ENCODE measurements at regions not wholly inside any gene's neighbourhood (a gene's known extent, or its start where the extent isn't known, plus 50 kb on each side); places are given as distances from the start of the nearest gene placed in this dataset.

- Histone ChIP-seq H3K4me1 (ENCODE audit: insufficient read depth, low read length) (no peaks in the 10 kb centered on the region), H3K36me3 (ENCODE audit: insufficient read depth, low read length) (no peaks in the 10 kb centered on the region), H3K4me3 (ENCODE audit: low read depth in 1 of 2, low read length in 2 of 2) (no peak overlapping the region), H4K20me1 (ENCODE audit: insufficient read depth, low read length) (peaks cover 5% of the 10 kb centered on the region; the same call in 1 of the 2 replicates), H3K9ac (ENCODE audit: low read depth, low read length) (no peak overlapping the region), H3K79me2 (ENCODE audit: insufficient read depth, low read length) (no peaks in the 10 kb centered on the region), H3K9me3 (ENCODE audit: insufficient read depth, low read length, severe bottlenecking) (no peaks in the 10 kb centered on the region), H3K27me3 (ENCODE audit: insufficient read depth, low read length, poor library complexity) (peaks cover 8% of the 10 kb centered on the region), H3K27ac (ENCODE audit: low read length) (no peak overlapping the region), H2AFZ (ENCODE audit: low read depth, low read length) (no peak overlapping the region), H3K4me2 (ENCODE audit: insufficient read depth, low read length) (no peak overlapping the region)
- ATAC-seq (ENCODE audit: insufficient read depth, low read depth) (no peak), DNase-seq (no peak)
- TF ChIP-seq EZH2 (IDR thresholded peaks at IDR 0.05; ENCODE audit: borderline replicate concordance, low read depth, low read length, severe bottlenecking) = no peak
- no peak for TF ChIP-seq CTCF (IDR thresholded peaks at IDR 0.05; ENCODE audit: borderline replicate concordance, extremely low read depth, low read length, poor library complexity, severe bottlenecking)
Observed at GRCh38 chr6:43910149-43910637, 140.2 kb downstream of the VEGFA start.

- Histone ChIP-seq H3K9ac (ENCODE audit: low read depth, low read length) (no peak overlapping the region), H3K4me3 (ENCODE audit: low read depth in 1 of 2, low read length in 2 of 2) (no peak overlapping the region), H4K20me1 (ENCODE audit: insufficient read depth, low read length) (peaks cover 5% of the 10 kb centered on the region; the same call in 1 of the 2 replicates), H3K79me2 (ENCODE audit: insufficient read depth, low read length) (no peaks in the 10 kb centered on the region), H3K4me2 (ENCODE audit: insufficient read depth, low read length) (no peak overlapping the region), H3K4me1 (ENCODE audit: insufficient read depth, low read length) (no peaks in the 10 kb centered on the region), H3K27me3 (ENCODE audit: insufficient read depth, low read length, poor library complexity) (peaks cover 5% of the 10 kb centered on the region), H3K9me3 (ENCODE audit: insufficient read depth, low read length, severe bottlenecking) (no peaks in the 10 kb centered on the region), H2AFZ (ENCODE audit: low read depth, low read length) (no peak overlapping the region), H3K27ac (ENCODE audit: low read length) (no peak overlapping the region), H3K36me3 (ENCODE audit: insufficient read depth, low read length) (no peaks in the 10 kb centered on the region)
- ATAC-seq (ENCODE audit: insufficient read depth, low read depth) = no peak
- DNase-seq = no peak
- TF ChIP-seq CTCF (IDR thresholded peaks at IDR 0.05; ENCODE audit: borderline replicate concordance, extremely low read depth, low read length, poor library complexity, severe bottlenecking) (no peak), EZH2 (IDR thresholded peaks at IDR 0.05; ENCODE audit: borderline replicate concordance, low read depth, low read length, severe bottlenecking) (no peak)
Observed at GRCh38 chr6:43909474-43910148, 139.6 kb downstream of the VEGFA start.

- Histone ChIP-seq H3K79me2 (ENCODE audit: insufficient read depth, low read length) (no peaks in the 10 kb centered on the region), H3K4me2 (ENCODE audit: insufficient read depth, low read length) (no peak overlapping the region), H3K27ac (ENCODE audit: low read length) (no peak overlapping the region), H3K4me3 (ENCODE audit: low read depth in 1 of 2, low read length in 2 of 2) (no peak overlapping the region), H2AFZ (ENCODE audit: low read depth, low read length) (no peak overlapping the region), H3K4me1 (ENCODE audit: insufficient read depth, low read length) (no peaks in the 10 kb centered on the region), H4K20me1 (ENCODE audit: insufficient read depth, low read length) (0 out of 2 replicates have a peak, but pooled peaks cover 2% of the 10 kb centered on the region), H3K27me3 (ENCODE audit: insufficient read depth, low read length, poor library complexity) (peaks cover 4% of the 10 kb centered on the region), H3K36me3 (ENCODE audit: insufficient read depth, low read length) (no peaks in the 10 kb centered on the region), H3K9ac (ENCODE audit: low read depth, low read length) (no peak overlapping the region), H3K9me3 (ENCODE audit: insufficient read depth, low read length, severe bottlenecking) (no peaks in the 10 kb centered on the region)
- TF ChIP-seq EZH2 (IDR thresholded peaks at IDR 0.05; ENCODE audit: borderline replicate concordance, low read depth, low read length, severe bottlenecking) (no peak), CTCF (IDR thresholded peaks at IDR 0.05; ENCODE audit: borderline replicate concordance, extremely low read depth, low read length, poor library complexity, severe bottlenecking) (no peak)
- ATAC-seq (ENCODE audit: insufficient read depth, low read depth) = no peak
- DNase-seq = no peak
Observed at GRCh38 chr6:43907789-43908472, 137.9 kb downstream of the VEGFA start.

All from DND-41 (cell line).